Ramos (cell line): ENCODE measurements at regions not wholly inside any gene's neighbourhood (a gene's known extent, or its start where the extent isn't known, plus 50 kb on each side); places are given as distances from the start of the nearest gene placed in this dataset.
"Not testable (repeated sequence)": the region's sequence is repeated elsewhere in the genome, so short reads cannot be mapped to it uniquely, and the experiment has no call there.

ENCODE experiments used
- in situ Hi-C: fragments of 300-500 bp; cut with MboI; formaldehyde crosslinking; loops from one replicate; pipeline ENCODE4 v1.14.3; 2022; ENCODE audit warnings: low sequenced_read_pairs; ENCODE audit not compliant: unreplicated experiment

- in situ Hi-C loops = loop anchor here (25.0 kb wide), 1 partner anchor 512 kb away; no protein-coding TSS in a partner anchor
These were observed 151.0 kb downstream of the SLC38A4 start for GRCh38 chr12:46674800-46675199.

GRCh38 chr12:46674129-46674528, 151.7 kb downstream of the SLC38A4 start:
- in situ Hi-C loops = no loop called here

DNA sequence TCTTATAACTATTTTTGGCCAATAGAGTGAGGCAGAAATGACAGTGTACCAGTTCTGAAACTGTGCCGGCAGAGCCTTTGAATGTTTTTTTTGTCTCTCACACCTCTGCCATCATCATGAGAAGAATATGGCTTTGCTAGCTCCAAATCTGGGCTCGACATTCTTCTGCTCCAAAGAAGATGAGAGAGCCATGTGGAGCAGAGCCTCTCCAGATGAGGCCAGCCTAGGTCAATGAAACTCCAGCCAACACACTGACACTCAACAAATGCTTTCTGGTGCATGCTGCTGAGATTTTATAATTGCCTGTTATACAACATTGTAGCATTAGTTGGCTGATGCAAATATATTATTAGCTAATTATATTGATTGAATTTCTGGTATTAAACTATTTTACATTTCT, 154.7 kb downstream of the SLC38A4 start:
- in situ Hi-C loops = no loop called here

DNA sequence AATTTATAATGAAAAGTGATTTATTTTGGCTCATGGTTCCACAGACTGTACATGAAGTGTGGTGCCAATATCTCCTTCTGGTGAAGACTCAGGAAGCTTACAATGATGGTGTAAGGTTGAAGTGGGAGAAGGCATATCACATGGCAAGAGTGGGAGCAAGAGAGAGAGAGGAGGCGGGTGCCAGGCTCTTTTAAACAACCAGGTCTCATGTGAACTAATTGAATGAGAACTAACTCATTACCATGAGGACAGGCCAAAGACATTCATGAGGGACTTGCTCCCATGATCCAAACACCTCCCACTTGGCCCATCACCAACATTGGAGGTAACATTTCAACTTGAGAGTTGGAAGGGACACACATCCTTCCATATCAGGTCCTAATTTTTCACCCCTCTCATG, 155.2 kb downstream of the SLC38A4 start:
- in situ Hi-C loops = no loop called here

GRCh38 chr12:46669720-46670119, 156.1 kb downstream of the SLC38A4 start:
- in situ Hi-C loops = no loop called here

- in situ Hi-C loops = no loop called here
These were observed 158.2 kb downstream of the SLC38A4 start for GRCh38 chr12:46667551-46667950.

DNA sequence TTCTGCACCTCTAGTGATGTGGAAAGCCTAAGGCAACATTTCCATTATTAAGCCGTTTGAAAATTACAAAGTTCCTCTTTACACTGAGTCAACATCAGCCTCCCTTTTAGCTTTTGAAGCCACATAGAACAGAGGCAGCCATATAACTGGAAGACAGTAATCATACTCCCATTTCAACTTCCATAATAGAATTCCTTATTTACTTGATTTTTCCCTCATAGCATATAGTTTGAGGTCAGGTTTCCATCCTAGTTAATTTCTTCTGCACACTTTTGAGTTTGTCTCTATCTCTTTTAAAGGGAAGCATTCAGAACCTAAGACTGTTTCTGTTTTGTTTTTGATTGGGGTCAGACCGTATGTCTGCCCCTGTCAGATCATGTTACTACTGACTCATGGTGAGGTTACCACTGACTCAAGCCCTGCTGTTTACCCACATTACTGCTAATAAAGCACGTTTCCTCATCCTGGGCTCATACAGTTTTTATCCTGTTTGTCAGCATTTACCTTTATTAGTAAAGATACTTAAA, 161.0 kb downstream of the SLC38A4 start:
- in situ Hi-C loops = no loop called here

DNA sequence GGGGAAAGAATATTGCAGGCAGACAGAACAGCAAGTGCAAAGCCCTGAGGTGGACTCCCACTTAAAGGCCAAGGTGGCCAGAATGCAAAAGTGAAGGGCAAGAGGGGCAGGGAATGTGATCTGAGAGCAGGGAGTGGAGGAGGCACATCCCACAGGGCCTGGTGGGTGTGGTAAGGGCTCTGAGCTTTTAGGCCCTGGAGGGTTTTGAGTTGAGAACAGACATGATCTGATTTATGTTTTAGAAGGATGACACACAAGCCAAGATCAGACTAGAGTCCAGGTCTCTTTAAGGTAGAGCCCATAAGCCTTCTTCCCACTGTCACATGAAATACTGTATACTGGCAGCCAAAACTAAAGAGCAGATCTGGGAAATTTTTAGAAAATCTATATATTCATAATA, 162.5 kb downstream of the SLC38A4 start:
- in situ Hi-C loops = no loop called here

- in situ Hi-C loops = no loop called here
These were observed 164.5 kb downstream of the SLC38A4 start for GRCh38 chr12:46661110-46661845.

- in situ Hi-C loops = no loop called here
These were observed 165.1 kb downstream of the SLC38A4 start for GRCh38 chr12:46660719-46661109.

GRCh38 chr12:46660276-46660675, 165.5 kb downstream of the SLC38A4 start:
- in situ Hi-C loops = no loop called here

DNA sequence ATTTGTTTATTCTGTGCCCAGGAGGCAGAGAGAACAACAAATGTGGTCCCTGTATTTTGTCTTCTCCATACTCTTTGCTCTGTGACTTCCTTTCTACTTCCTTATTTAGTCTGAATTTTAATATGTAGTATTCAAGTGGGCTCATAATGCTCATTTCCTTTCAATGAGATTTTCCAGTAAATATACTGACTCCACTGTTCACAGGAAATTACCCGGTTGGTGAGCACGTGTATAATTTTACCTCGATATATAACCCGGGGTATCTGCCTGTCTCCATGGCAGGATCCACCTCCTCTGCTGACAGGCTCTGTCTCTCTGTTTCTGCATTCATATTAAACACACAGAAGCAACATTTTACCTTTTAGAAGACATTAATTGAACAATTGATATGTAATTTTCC, 166.0 kb downstream of the SLC38A4 start:
- in situ Hi-C loops = no loop called here

DNA sequence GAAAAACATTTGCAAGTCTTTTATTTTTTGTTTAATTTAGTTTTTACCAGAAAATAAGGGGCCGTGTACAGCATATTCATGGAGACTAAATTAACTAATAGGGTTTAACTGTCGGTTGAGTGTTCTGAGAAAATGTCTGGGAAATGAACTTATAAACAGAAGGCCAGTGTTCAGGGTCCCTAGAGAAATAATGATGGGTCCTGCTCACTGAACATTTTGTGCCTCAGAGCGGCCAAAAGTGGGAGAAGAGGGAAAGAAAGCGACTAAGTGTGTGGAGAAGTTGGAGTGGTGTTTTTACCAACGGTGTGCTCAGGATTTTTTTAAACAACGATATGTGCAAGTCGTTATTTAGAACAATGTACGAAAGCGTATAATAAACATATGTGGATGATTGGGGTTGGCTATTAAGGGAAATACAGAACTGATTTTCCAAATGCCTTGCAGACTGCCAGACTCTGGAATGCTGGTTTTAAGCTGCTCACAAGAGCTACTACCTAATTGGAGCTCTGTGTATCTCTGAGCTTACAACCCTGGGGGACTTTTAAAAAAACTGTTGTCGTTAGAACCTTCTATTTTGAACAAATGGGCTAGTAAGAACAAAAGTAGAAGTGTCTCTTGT, 166.7 kb downstream of the SLC38A4 start:
- in situ Hi-C loops = no loop called here

- in situ Hi-C loops = no loop called here
These were observed 168.1 kb downstream of the SLC38A4 start for GRCh38 chr12:46657453-46658411.

DNA sequence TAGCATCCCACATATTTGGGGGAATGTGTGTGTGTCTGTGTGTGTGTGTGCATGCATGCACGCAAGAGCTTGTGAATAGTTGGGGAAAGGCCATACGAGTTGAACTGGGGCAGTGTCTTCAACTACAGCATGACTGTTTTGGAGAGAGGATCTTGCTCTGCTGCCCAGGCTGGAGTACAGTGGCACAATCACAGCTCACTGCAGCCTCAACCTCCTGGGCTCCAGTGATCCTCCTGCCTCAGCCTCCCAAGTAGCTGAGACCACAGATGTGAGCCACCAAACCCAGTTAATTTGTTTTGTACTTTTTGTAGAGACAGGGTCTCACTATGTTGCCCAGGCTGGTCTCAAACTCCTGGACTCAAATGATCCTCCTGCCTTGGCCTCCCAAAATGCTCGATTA, 169.8 kb downstream of the SLC38A4 start:
- in situ Hi-C loops = not testable (repeated sequence)

DNA sequence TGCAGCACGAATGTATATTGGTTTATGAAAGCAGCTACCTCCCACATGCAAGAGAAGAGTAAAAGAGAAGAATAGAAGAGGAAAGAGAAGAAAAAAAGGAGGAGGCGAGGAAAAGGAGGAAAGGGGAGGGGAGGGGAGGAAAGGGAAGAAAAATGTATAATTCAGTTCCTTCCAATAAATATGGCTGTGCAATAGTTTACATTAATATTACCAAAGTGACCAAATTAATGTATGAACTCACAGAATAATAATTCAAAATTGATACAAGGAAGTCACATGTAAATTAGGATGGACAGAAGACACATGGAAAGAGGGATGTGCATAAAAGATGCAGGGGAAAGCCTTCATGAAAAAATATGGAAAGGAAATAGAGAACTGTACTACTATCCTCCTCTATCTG, 172.5 kb downstream of the SLC38A4 start:
- in situ Hi-C loops = no loop called here

DNA sequence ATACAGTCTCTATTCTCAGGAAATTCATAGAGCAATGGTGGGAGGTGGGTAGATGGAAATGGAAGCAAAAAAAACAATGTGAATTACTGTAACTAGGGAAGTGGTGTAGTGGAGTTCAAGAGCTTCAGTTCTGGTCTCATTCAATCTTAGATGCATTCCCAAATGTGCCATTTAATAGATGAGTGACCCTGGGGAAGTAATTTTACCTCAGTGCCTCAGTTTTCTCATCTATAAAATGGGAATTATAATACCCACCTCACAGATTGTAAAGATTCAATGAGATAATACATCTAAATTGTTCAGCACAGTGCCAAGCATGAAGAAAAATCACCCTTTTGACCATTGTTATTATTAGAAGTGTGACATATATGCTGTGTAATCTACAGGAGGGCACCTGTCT, 173.1 kb downstream of the SLC38A4 start:
- in situ Hi-C loops = no loop called here

GRCh38 chr12:46650688-46651087, 175.1 kb downstream of the SLC38A4 start:
- in situ Hi-C loops = no loop called here

DNA sequence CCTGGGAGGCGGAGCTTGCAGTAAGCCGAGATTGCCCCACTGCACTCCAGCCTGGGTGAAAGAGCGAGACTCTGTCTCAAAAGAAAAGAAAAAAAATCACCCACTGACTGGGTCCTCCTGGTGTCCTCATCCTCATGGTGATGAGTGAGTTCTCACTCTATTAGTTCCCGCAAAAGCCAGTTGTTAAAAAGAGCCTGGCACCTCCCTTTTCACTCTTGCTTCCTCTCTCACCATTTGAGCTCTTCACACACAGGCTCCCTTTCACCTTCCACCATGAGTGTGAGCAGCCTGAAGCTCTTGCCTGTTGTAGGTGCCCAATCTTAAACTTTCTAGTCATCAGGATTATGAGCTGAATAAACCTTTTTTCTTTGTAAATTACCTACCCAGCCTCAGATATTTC, 176.4 kb downstream of the SLC38A4 start:
- in situ Hi-C loops = no loop called here

GRCh38 chr12:46647034-46647433, 178.8 kb downstream of the SLC38A4 start:
- in situ Hi-C loops = no loop called here

DNA sequence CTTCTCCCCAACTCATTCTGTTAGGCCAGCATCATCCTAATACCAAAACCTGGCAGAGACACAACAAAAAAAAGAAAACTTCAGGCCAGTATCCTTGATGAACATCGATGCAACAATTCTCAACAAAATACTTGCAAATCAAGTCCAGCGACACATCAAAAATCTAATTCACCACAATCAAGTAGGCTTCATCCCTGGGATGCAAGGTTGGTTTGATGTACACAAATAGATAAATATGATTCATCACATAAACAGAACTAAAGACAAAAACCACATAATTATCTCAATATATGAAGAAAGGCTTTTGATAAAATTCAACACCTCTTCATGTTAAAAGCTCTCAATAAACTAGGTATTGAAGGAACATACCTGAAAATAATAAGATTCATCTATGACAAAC, 184.1 kb downstream of the SLC38A4 start:
- in situ Hi-C loops = not testable (repeated sequence)
